GOT3 (cell line): ENCODE measurements at regions not wholly inside any gene's neighbourhood (a gene's known extent, or its start where the extent isn't known, plus 50 kb on each side); places are given as distances from the start of the nearest gene placed in this dataset.
"Not testable (repeated sequence)": the region's sequence is repeated elsewhere in the genome, so short reads cannot be mapped to it uniquely, and the experiment has no call there.

Experiments used
- DNase-seq: peaks from one replicate; lab custom pipeline; 2025; ENCODE audit warnings: mixed read lengths; lab: John Stamatoyannopoulos, UW

- no peak for DNase-seq
Measured at GRCh38 chr6:141077355-141078333, 1055.1 kb upstream of the GJE1 start.

GRCh38 chr6:141057761-141058160 is 1075.0 kb upstream of the GJE1 start:
- no peak for DNase-seq

- DNase-seq = no peak
Measured at GRCh38 chr6:141056945-141057625, 1075.6 kb upstream of the GJE1 start.

- DNase-seq = no peak
Measured at GRCh38 chr6:141050471-141050870, 1082.3 kb upstream of the GJE1 start.

- DNase-seq = no peak
Measured at GRCh38 chr6:141048451-141048850, 1084.3 kb upstream of the GJE1 start.

GRCh38 chr6:141046496-141046895 is 1086.2 kb upstream of the GJE1 start:
- DNase-seq = not testable (repeated sequence)

DNA sequence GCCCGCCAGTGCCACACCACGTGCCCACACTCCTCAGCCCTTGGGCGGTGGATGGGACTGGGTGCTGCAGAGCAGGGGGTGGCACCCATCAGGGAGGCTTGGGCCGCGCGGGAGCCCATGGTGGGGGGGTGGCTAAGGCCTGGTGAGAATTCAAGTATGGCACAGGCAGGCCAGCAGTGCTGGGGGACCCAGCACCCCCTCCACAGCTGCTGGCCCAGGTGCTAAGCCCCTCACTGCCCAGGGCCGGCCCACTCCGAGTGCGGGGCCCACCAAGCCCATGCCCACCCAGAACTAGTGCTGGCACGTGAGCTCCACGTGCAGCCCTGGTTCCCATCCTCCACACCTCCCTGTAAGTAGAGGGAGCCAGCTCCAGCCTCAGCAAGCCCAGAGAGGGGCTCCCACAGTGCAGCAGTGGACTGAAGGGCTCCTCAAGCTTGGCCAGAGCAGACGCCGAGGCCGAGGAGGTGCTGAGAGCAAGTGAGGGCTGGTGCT is 1091.1 kb upstream of the GJE1 start:
- DNase-seq = no peak

- DNase-seq = no peak
Measured at GRCh38 chr6:141035312-141036200, 1097.2 kb upstream of the GJE1 start.

GRCh38 chr6:141033101-141033500 is 1099.6 kb upstream of the GJE1 start:
- DNase-seq = no peak

- DNase-seq = no peak
Measured at GRCh38 chr6:141029908-141030307, 1102.8 kb upstream of the GJE1 start.

GRCh38 chr6:141028791-141029280 is 1103.9 kb upstream of the GJE1 start:
- DNase-seq = no peak

DNA sequence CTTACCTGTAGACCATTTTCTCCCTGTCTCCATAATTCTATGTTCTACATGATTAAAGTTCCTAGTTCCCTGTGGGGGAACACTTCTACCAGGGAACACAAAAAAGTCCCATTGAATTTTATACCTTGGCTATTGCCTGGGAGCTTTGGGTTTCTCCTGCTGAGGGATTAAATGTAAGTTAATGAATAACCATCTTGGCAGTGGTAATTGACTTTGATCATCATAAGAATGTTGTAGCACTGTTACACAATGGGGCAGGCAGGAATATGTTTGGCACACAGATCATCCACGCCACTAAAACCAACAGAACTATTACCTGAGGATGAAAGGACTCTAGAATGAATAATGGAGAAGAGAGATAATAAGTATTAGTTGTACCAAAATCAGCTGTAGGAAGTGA is 1106.2 kb upstream of the GJE1 start:
- no peak for DNase-seq

GRCh38 chr6:141024526-141024925 is 1108.2 kb upstream of the GJE1 start:
- DNase-seq = no peak

DNA sequence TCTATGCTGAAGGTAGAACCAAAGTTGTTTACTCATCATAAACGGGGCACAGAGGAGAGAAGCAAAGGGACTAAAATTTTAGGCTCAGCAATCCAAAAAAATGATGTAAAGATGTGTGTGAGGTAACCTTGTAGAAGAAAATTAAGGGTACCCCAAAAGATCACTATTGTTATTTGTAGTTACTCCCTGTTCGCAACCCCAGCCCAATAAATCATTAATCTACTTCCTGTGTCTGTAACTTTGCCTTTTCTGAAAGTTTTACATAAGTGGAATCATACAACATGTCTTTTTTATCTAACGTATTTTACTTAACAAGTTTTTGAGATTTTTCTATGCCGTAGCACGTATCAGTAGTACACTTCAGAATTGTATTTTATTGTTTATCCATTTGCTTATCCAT is 1114.8 kb upstream of the GJE1 start:
- DNase-seq = no peak

- no peak for DNase-seq
Measured at GRCh38 chr6:141000917-141001316, 1131.8 kb upstream of the GJE1 start.

DNA sequence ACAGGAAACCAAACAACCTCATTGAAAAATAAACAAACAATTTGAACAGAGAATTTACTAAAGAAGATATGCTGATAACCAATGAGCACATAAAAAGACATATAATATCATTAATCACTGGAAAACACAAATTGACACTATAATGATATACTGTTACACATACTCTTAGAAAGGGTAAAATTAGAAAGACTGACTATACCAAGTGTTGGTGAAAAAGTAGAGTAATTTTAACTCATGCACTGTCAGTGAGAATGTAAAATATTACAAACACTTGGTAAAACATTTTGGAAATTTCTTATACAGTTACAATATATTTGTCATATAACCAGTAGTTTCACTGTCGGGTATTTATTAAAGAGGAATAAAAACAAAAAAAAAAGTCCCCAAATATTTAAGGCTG is 1139.2 kb upstream of the GJE1 start:
- no peak for DNase-seq

GRCh38 chr6:140992678-140993077 is 1140.0 kb upstream of the GJE1 start:
- DNase-seq = no peak

DNA sequence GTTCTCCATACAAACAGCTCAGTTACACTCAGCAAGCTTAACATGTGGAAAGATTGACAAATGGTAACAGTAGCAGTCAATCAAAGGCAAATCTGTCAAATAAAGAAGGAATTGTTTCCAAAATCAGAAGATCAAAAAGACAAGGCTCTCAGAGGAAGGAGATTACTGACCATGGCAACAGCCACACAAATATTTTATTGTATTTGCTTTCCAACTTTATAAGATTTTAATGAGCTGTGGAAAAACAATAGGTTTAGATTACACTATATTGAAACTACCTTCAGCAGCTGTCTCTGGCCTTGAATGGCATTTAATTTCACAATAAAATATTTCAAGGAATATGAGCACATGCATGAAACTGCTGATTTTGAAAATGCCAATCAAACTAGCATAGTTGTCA is 1143.9 kb upstream of the GJE1 start:
- DNase-seq = no peak

DNA sequence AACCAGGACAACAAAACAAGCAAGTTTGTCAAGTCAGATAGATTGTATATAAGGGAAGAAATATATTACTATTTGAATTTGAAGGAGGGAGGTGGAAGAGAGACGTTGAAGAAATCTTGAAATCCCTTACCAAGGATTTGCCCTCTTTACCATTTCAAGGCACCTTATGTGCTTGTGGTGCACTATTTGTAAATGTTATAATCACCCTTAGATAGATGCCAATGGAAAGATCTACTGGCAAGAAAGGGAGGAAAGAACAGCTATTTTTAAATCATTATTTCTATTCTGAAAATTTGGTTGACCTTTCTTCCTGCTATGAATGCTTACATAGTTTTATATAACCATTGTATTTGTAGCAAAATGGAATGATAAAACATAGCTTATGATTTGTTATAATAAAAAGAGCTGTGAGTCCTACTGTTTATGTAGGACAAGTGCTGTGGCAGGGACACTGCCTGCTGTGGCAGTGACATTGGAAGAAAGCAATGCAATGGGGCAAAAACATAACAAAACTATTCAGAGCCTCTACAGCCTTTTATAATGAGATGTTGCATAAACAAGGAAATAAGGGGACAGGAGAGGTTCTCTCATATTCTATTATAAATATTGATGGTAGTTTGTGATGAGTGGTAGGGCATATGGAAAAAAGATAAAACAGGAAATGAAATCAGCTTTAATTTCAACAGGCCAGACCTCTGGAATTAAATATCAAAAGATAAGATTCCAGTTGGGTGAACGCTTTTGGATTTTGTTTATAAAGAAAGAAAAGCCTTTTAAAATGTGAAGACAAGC is 1145.2 kb upstream of the GJE1 start:
- no peak for DNase-seq

DNA sequence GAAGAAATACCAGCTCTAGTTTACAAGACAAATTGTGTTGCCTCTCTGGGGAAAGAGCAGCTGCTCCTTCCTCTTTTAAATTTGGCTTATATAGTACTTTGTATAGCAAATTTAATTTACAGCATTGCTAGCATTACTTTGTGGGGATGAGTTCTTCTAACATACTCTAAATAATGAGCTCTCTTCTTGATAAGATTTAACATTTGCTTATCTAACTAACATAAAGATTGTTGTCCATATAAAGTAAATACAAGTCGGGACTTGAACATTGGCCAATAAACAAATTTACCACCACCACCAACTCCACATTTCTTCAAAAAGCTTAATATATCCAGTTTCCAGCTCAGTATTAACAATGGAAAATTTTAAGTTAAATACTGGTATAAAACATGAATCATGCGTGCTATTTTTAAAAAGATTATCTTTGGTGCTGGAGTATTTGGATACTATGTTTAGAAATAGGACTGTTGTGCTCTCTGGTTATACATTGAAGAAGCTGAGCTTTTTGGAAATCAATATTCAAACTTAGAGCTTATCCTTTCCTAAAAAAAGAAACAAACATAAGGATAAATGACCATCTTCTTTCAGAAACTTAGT is 1146.9 kb upstream of the GJE1 start:
- DNase-seq = no peak
